T-cell (primary cell): ENCODE measurements at regions not wholly inside any gene's neighbourhood (a gene's known extent, or its start where the extent isn't known, plus 50 kb on each side); places are given as distances from the start of the nearest gene placed in this dataset.

Experiments
- ATAC-seq, 4 experiments: fragments of 200-7000 bp in 3 of 4; fragments of 150-1000 bp in 1 of 4; cut with Tn5 transposase; replicated peaks in 1 of 4; 1 replicate in 3 of 4; 2 replicates in 1 of 4; pipeline ENCODE4 v1.10.0; 2021; ENCODE audit warnings: moderate library complexity in 3 of 4, mild to moderate bottlenecking in 2 of 4, moderate number of reproducible peaks in 1 of 4
- CTCF ChIA-PET, 2 donors: fragments of 300-600 bp; sonication (Branson Sonifier 250); formaldehyde crosslinking; loops; one replicate each; lab custom pipeline; 2022; ENCODE audit warnings: antibody characterized with exemption in 2 of 2; lab: Charles Lee
- POLR2A ChIA-PET, 2 donors: fragments of 300-600 bp; sonication (Branson Sonifier 250); formaldehyde crosslinking; loops; one replicate each; lab custom pipeline; 2022; ENCODE audit warnings: antibody characterized with exemption in 2 of 2; lab: Charles Lee
- DNase-seq, 35 experiments: peaks; one replicate each; pipeline versions ENCODE4 v3.0.0 to v3.0.0-alpha.2; 2013 to 2023
- H3K27ac ChIP-seq: one replicate; pipeline ENCODE4 v1.5.1; 2013; ENCODE audit warnings: low read length
- H3K27me3 ChIP-seq, 2 experiments: replicated peaks in 1 of 2; 1 replicate in 1 of 2; 2 replicates in 1 of 2; pipeline versions ENCODE4 v1.6.1 to v1.7.0; 2013; ENCODE audit warnings: low read length in 1 of 2, mixed read lengths in 1 of 2; ENCODE audit not compliant: control insufficient read depth in 2 of 2, insufficient read depth in 2 of 2; ENCODE audit errors: extremely low read depth in 1 of 2
- H3K36me3 ChIP-seq, 2 donors: 1 replicate in 1 of 2; 2 replicates in 1 of 2; pipeline versions ENCODE4 v1.6.1 to v1.7.0; 2013; ENCODE audit warnings: low read length in 1 of 2; ENCODE audit not compliant: control insufficient read depth in 2 of 2, insufficient read depth in 1 of 2; ENCODE audit errors: extremely low read depth in 1 of 2
- H3K4me1 ChIP-seq, 2 experiments: 1 replicate in 1 of 2; 2 replicates in 1 of 2; pipeline versions ENCODE4 v1.6.1 to v1.7.0; 2013; ENCODE audit warnings: low read length in 2 of 2, mixed read lengths in 1 of 2; ENCODE audit not compliant: insufficient read depth in 2 of 2, control insufficient read depth in 1 of 2; ENCODE audit errors: extremely low read depth in 1 of 2
- H3K4me3 ChIP-seq, 2 donors: 1 replicate in 1 of 2; 2 replicates in 1 of 2; pipeline versions ENCODE4 v1.5.1 to v1.7.0; 2013; ENCODE audit warnings: mild to moderate bottlenecking in 2 of 2, low read length in 1 of 2, moderate library complexity in 1 of 2; ENCODE audit not compliant: control insufficient read depth in 1 of 2; ENCODE audit errors: extremely low read depth in 1 of 2
- H3K9me3 ChIP-seq: 2 replicates; pipeline ENCODE4 v1.7.0; 2013
- H3K27ac Mint-ChIP-seq, 2 donors: one replicate each; pipeline ENCODE4 v1.8.0; 2020 to 2021; ENCODE audit warnings: mild to moderate bottlenecking in 2 of 2, mixed read lengths in 2 of 2
- H3K27me3 Mint-ChIP-seq, 2 donors: one replicate each; pipeline ENCODE4 v1.8.0; 2021 to 2022; ENCODE audit warnings: mixed read lengths in 2 of 2
- H3K36me3 Mint-ChIP-seq: one replicate; pipeline ENCODE4 v1.8.0; 2021; ENCODE audit warnings: mixed read lengths
- H3K4me1 Mint-ChIP-seq, 3 donors: one replicate each; pipeline ENCODE4 v1.8.0; 2020 to 2022; ENCODE audit warnings: mixed read lengths in 3 of 3, mild to moderate bottlenecking in 1 of 3
- H3K4me3 Mint-ChIP-seq, 3 donors: one replicate each; pipeline ENCODE4 v1.8.0; 2020 to 2022; ENCODE audit warnings: mild to moderate bottlenecking in 3 of 3, mixed read lengths in 3 of 3, moderate library complexity in 3 of 3
- H3K9me3 Mint-ChIP-seq, 3 donors: one replicate each; pipeline ENCODE4 v1.8.0; 2020 to 2022; ENCODE audit warnings: mixed read lengths in 3 of 3
- WGBS: methylation state at CpG from one replicate; pipeline ENCODE4 v1.1.5; 2013; ENCODE audit warnings: missing lambda C conversion rate; ENCODE audit not compliant: insufficient coverage; 5-methylcytosine and 5-hydroxymethylcytosine counted together

- WGBS: no CpG with 5 or more reads among the region's 2 CpGs
- ATAC-seq (no peak), DNase-seq (no peak)
- Histone ChIP-seq H3K4me1 (no peaks in the 10 kb centered on the region), H3K9me3 (no peaks in the 10 kb centered on the region), H3K4me3 (no peak overlapping the region), H3K27me3 (no peaks in the 10 kb centered on the region), H3K27ac (no peak overlapping the region), H3K36me3 (no peaks in the 10 kb centered on the region)
- Mint-ChIP-seq H3K36me3 (no peaks in the 10 kb centered on the region), H3K9me3 (peaks cover 0 to 4% (median 0%) of the 10 kb centered on the region in 3 donors), H3K4me3 (no peak overlapping the region), H3K27ac (no peak overlapping the region), H3K4me1 (no peaks in the 10 kb centered on the region), H3K27me3 (no peaks in the 10 kb centered on the region)
- POLR2A ChIA-PET: no interaction called here
- CTCF ChIA-PET: no interaction called here
Measured at GRCh38 chr18:61093965-61094364, 239.3 kb upstream of the CDH20 start.

GRCh38 chr18:61096226-61096625 lies 237.0 kb upstream of the CDH20 start:
- WGBS: 100% methylated on average over 1 of the region's 2 CpGs
- no peak for ATAC-seq
- peaks cover 0 to 7% (median 0%) of the 10 kb centered on the region in 3 donors for H3K9me3 Mint-ChIP-seq
- no peaks in the 10 kb centered on the region for H3K36me3 Mint-ChIP-seq
- no peaks in the 10 kb centered on the region for H3K9me3 ChIP-seq
- no peak overlapping the region for H3K27ac Mint-ChIP-seq
- H3K4me3 ChIP-seq: no peak overlapping the region
- no peaks in the 10 kb centered on the region for H3K4me1 ChIP-seq
- H3K4me1 Mint-ChIP-seq: no peaks in the 10 kb centered on the region
- H3K27ac ChIP-seq: no peak overlapping the region
- no peaks in the 10 kb centered on the region for H3K36me3 ChIP-seq
- ChIA-PET CTCF (no interaction called here), POLR2A (no interaction called here)
- H3K4me3 Mint-ChIP-seq: no peak overlapping the region
- H3K27me3 ChIP-seq: no peaks in the 10 kb centered on the region
- no peak for DNase-seq
- no peaks in the 10 kb centered on the region for H3K27me3 Mint-ChIP-seq

GRCh38 chr18:61107113-61107512 lies 226.1 kb upstream of the CDH20 start:
- Mint-ChIP-seq H3K36me3 (no peaks in the 10 kb centered on the region), H3K9me3 (peaks cover 0 to 4% (median 2%) of the 10 kb centered on the region in 3 donors), H3K4me3 (no peak overlapping the region), H3K27ac (no peak overlapping the region), H3K4me1 (no peaks in the 10 kb centered on the region), H3K27me3 (no peaks in the 10 kb centered on the region)
- Histone ChIP-seq H3K9me3 (no peaks in the 10 kb centered on the region), H3K4me3 (no peak overlapping the region), H3K36me3 (no peaks in the 10 kb centered on the region), H3K27me3 (no peaks in the 10 kb centered on the region), H3K4me1 (no peaks in the 10 kb centered on the region), H3K27ac (no peak overlapping the region)
- no peak for ATAC-seq
- no peak for DNase-seq
- no CpG with 5 or more reads among the region's 1 CpG for WGBS
- ChIA-PET POLR2A (no interaction called here), CTCF (no interaction called here)

GRCh38 chr18:61108706-61109105 lies 224.5 kb upstream of the CDH20 start:
- CTCF ChIA-PET: no interaction called here
- H3K27ac ChIP-seq: no peak overlapping the region
- ATAC-seq (no peak), DNase-seq (no peak)
- H3K4me1 ChIP-seq: no peaks in the 10 kb centered on the region
- H3K36me3 Mint-ChIP-seq: no peaks in the 10 kb centered on the region
- H3K27me3 ChIP-seq: no peaks in the 10 kb centered on the region
- H3K27ac Mint-ChIP-seq: no peak overlapping the region
- H3K4me3 ChIP-seq: no peak overlapping the region
- POLR2A ChIA-PET: no interaction called here
- H3K4me3 Mint-ChIP-seq: no peak overlapping the region
- H3K4me1 Mint-ChIP-seq: no peaks in the 10 kb centered on the region
- H3K27me3 Mint-ChIP-seq: no peaks in the 10 kb centered on the region
- no peaks in the 10 kb centered on the region for H3K9me3 ChIP-seq
- no peaks in the 10 kb centered on the region for H3K36me3 ChIP-seq
- peaks cover 0 to 5% (median 5%) of the 10 kb centered on the region in 3 donors for H3K9me3 Mint-ChIP-seq

- DNase-seq (no peak), ATAC-seq (no peak)
- WGBS: no CpG with 5 or more reads among the region's 2 CpGs
- POLR2A ChIA-PET: no interaction called here
- H3K4me3 ChIP-seq: no peak overlapping the region
- no peaks in the 10 kb centered on the region for H3K4me1 ChIP-seq
- H3K27ac Mint-ChIP-seq: no peak overlapping the region
- H3K36me3 Mint-ChIP-seq: no peaks in the 10 kb centered on the region
- CTCF ChIA-PET: no interaction called here
- no peaks in the 10 kb centered on the region for H3K27me3 ChIP-seq
- no peaks in the 10 kb centered on the region for H3K9me3 ChIP-seq
- no peaks in the 10 kb centered on the region for H3K4me1 Mint-ChIP-seq
- peaks cover 3 to 13% (median 5%) of the 10 kb centered on the region in 3 donors for H3K9me3 Mint-ChIP-seq
- no peaks in the 10 kb centered on the region for H3K36me3 ChIP-seq
- H3K4me3 Mint-ChIP-seq: no peak overlapping the region
- H3K27ac ChIP-seq: no peak overlapping the region
- H3K27me3 Mint-ChIP-seq: peaks cover 0 to 4% of the 10 kb centered on the region in 2 donors
Measured at GRCh38 chr18:61123309-61123708, 209.9 kb upstream of the CDH20 start.

- CTCF ChIA-PET: no interaction called here
- H3K4me3 ChIP-seq: no peak overlapping the region
- DNase-seq (no peak), ATAC-seq (no peak)
- WGBS: 60% methylated on average over 1 of the region's 6 CpGs
- no peaks in the 10 kb centered on the region for H3K36me3 ChIP-seq
- H3K27me3 ChIP-seq: no peaks in the 10 kb centered on the region
- H3K27ac ChIP-seq: no peak overlapping the region
- POLR2A ChIA-PET: no interaction called here
- Mint-ChIP-seq H3K27ac (no peak overlapping the region), H3K4me3 (no peak overlapping the region), H3K27me3 (peaks cover 0 to 4% of the 10 kb centered on the region in 2 donors), H3K4me1 (no peaks in the 10 kb centered on the region), H3K36me3 (no peaks in the 10 kb centered on the region), H3K9me3 (peaks cover 3 to 12% (median 8%) of the 10 kb centered on the region in 3 donors)
- H3K9me3 ChIP-seq: no peaks in the 10 kb centered on the region
- H3K4me1 ChIP-seq: no peaks in the 10 kb centered on the region
Measured at GRCh38 chr18:61127714-61128467, 205.3 kb upstream of the CDH20 start.

GRCh38 chr18:61129001-61129400 lies 204.2 kb upstream of the CDH20 start:
- peaks cover 0 to 4% of the 10 kb centered on the region in 2 donors for H3K27me3 Mint-ChIP-seq
- peaks cover 3 to 12% (median 8%) of the 10 kb centered on the region in 3 donors for H3K9me3 Mint-ChIP-seq
- ATAC-seq (no peak), DNase-seq (no peak)
- Histone ChIP-seq H3K9me3 (no peaks in the 10 kb centered on the region), H3K27ac (no peak overlapping the region), H3K4me1 (no peaks in the 10 kb centered on the region), H3K36me3 (no peaks in the 10 kb centered on the region), H3K27me3 (no peaks in the 10 kb centered on the region), H3K4me3 (no peak overlapping the region)
- no peaks in the 10 kb centered on the region for H3K36me3 Mint-ChIP-seq
- H3K4me1 Mint-ChIP-seq: no peaks in the 10 kb centered on the region
- H3K4me3 Mint-ChIP-seq: no peak overlapping the region
- ChIA-PET CTCF (no interaction called here), POLR2A (no interaction called here)
- H3K27ac Mint-ChIP-seq: no peak overlapping the region
